Lower lobe of right lung (tissue), 2 donors: ENCODE measurements at regions not wholly inside any gene's neighbourhood (a gene's known extent, or its start where the extent isn't known, plus 50 kb on each side); places are given as distances from the start of the nearest gene placed in this dataset.
A peak's percentile ranks its signal among the peaks of the same experiment; 100 is the strongest.

Experiments
- ATAC-seq, 2 donors: fragments of 200-7000 bp; cut with Tn5 transposase; one replicate each; pipeline ENCODE4 v1.9.1; 2020 to 2022; ENCODE audit warnings: mild to moderate bottlenecking in 2 of 2, moderate library complexity in 2 of 2
- DNase-seq: peaks from one replicate; pipeline ENCODE4 v3.0.0-alpha.2; 2020
- H3K27ac ChIP-seq: fragments of 200-600 bp; one replicate; pipeline ENCODE4 v1.8.0; 2022
- H3K27me3 ChIP-seq: fragments of 200-600 bp; one replicate; pipeline ENCODE4 v1.8.0; 2022; ENCODE audit warnings: low read depth
- H3K36me3 ChIP-seq: fragments of 200-600 bp; one replicate; pipeline ENCODE4 v1.8.0; 2022; ENCODE audit warnings: mild to moderate bottlenecking
- H3K4me1 ChIP-seq: fragments of 200-600 bp; one replicate; pipeline ENCODE4 v1.8.0; 2022
- H3K4me3 ChIP-seq: fragments of 200-600 bp; one replicate; pipeline ENCODE4 v1.8.0; 2022; ENCODE audit warnings: mild to moderate bottlenecking
- H3K9me3 ChIP-seq: fragments of 200-600 bp; one replicate; pipeline ENCODE4 v1.8.0; 2022
- intact Hi-C: fragments of 100-400 bp; cut with DNase I; formaldehyde crosslinking; loops from one replicate; pipeline ENCODE4 v1.11.0; 2022
- TF ChIP-seq, protein P1 (sequence below): fragments of 200-600 bp; IDR thresholded peaks from one replicate; pipeline ENCODE4 v1.8.0; 2022; ENCODE audit warnings: antibody characterized with exemption, mild to moderate bottlenecking
- donor health status: DM: no; HTN: yes; CAD: no; lungs with severe emphysema.

DNA sequence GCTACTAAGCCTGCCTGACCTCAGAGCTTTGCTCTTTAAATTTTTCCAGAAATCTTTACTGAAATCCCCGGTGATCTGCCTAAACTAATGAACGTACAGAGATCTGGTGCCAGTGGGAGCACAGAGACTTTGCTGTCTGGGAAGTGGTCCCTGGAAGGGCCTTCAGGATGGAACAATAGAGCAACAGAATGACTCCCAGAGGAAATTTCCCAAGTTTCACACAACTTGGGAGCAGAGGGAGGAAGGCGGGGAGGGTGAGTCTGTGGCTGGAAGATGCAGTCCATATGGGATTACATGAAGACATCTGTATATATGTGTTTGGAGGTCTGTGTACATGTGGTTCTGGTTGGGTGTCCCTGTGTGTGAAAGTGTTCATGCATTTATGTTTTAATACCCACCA lies 638.3 kb downstream of the CCDC171 start:
- no peaks in the 10 kb centered on the region for H3K9me3 ChIP-seq
- TF ChIP-seq, protein P1, sequence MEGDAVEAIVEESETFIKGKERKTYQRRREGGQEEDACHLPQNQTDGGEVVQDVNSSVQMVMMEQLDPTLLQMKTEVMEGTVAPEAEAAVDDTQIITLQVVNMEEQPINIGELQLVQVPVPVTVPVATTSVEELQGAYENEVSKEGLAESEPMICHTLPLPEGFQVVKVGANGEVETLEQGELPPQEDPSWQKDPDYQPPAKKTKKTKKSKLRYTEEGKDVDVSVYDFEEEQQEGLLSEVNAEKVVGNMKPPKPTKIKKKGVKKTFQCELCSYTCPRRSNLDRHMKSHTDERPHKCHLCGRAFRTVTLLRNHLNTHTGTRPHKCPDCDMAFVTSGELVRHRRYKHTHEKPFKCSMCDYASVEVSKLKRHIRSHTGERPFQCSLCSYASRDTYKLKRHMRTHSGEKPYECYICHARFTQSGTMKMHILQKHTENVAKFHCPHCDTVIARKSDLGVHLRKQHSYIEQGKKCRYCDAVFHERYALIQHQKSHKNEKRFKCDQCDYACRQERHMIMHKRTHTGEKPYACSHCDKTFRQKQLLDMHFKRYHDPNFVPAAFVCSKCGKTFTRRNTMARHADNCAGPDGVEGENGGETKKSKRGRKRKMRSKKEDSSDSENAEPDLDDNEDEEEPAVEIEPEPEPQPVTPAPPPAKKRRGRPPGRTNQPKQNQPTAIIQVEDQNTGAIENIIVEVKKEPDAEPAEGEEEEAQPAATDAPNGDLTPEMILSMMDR, result no peak
- H3K27ac ChIP-seq, result no peak overlapping the region
- ATAC-seq, result no peak
- no peaks in the 10 kb centered on the region for H3K27me3 ChIP-seq
- no peak for DNase-seq
- peaks cover 6% of the 10 kb centered on the region for H3K4me1 ChIP-seq
- intact Hi-C loops, result no loop called here
- H3K36me3 ChIP-seq, result no peaks in the 10 kb centered on the region
- H3K4me3 ChIP-seq, result no peak overlapping the region

DNA sequence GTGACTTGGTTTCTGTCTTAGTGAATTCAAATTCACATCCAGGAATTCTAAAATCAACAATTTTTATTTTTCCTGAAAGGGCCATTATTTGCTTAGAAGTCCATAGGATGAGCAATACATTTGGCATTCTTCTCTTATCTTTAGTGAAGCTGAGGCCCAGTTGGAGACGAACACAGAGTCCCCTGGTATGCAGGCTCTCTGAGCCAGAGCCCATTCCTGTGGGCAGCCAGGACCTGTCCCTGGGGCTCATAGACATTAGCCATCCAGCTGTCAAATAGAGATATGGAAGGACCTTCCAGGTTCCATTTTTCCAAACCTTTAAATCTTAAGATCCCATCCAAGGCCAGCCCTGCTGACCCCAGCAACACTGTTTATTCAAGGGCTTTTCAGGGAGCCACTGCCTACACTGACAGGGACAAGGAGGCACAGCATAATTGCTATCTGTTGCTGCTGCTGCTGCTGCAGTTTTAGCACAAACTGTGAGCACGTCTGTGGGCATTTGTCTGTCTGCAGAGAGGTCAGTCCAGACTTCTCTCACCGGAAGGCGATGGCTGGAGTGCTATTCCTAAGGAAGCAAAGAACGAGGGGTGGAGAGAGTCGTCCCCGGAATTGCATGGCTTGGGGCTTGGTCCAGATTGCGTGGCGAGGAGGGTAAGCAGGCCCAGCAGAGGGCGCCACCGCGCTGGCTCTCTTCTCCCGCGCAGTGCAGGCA lies 639.0 kb downstream of the CCDC171 start:
- H3K4me3 ChIP-seq, result no peak overlapping the region
- DNase-seq (peak; percentile 79), ATAC-seq (peak; percentile 93 to 95)
- H3K36me3 ChIP-seq, result no peaks in the 10 kb centered on the region
- TF ChIP-seq, protein P1, result peak; percentile 73
- intact Hi-C loops, result no loop called here
- no peaks in the 10 kb centered on the region for H3K9me3 ChIP-seq
- H3K4me1 ChIP-seq, result peaks cover 6% of the 10 kb centered on the region
- no peaks in the 10 kb centered on the region for H3K27me3 ChIP-seq
- H3K27ac ChIP-seq, result no peak overlapping the region

DNA sequence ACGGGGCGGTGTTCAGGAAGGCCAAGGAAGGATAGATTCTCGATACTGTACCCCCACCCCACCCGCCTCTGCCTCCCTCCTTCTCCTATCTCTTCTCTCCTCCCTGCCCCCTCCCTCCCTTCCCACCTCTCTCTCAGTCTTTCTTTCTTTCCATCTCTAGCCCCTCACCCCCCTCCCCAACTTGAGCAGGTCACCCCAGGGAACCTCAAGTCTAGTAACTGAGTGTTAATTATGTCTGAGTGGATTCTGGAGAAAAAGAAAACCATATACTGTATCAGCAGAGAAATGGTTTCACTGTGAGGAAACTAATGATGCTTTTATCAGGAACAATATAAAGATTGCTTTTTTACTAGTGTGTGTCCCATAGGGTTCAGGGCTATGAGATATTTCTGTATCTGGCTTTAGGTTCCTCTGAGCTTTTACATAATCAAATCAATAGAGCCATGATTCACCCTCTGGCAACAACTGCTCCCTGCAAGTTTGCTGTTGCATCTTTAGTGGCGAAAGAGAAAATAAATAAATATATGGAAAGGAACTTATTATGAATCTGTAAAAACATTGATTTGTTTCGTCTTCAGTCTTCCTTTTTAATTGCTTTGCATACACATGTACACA lies 639.7 kb downstream of the CCDC171 start:
- peaks cover 6% of the 10 kb centered on the region for H3K4me1 ChIP-seq
- DNase-seq (no peak), ATAC-seq (no peak)
- no peaks in the 10 kb centered on the region for H3K27me3 ChIP-seq
- TF ChIP-seq, protein P1, result no peak
- no peaks in the 10 kb centered on the region for H3K36me3 ChIP-seq
- intact Hi-C loops, result no loop called here
- no peaks in the 10 kb centered on the region for H3K9me3 ChIP-seq
- H3K4me3 ChIP-seq, result no peak overlapping the region
- H3K27ac ChIP-seq, result no peak overlapping the region

DNA sequence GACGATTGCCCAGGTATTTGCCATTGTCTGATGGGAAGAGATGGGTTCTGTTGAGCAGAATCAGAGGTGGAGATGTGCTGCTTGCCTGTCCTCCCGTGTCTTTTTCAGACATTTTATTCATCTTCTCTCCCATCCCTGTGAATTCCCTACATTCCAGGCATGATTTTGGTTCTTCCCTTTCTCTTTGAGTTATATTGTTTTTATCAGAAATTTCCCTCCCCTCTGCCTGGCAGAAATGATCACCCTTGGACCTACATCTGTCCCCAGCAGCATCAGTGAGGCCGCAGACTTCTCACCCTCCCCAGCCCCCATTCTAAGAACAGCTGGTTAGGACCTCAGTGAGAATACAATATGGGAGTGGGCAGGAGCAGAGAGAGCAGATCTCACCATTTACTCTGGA lies 640.2 kb downstream of the CCDC171 start:
- H3K9me3 ChIP-seq, result no peaks in the 10 kb centered on the region
- H3K4me3 ChIP-seq, result no peak overlapping the region
- no peak overlapping the region for H3K27ac ChIP-seq
- no peaks in the 10 kb centered on the region for H3K27me3 ChIP-seq
- intact Hi-C loops, result no loop called here
- no peak for DNase-seq
- TF ChIP-seq, protein P1, result no peak
- H3K4me1 ChIP-seq, result peaks cover 6% of the 10 kb centered on the region
- H3K36me3 ChIP-seq, result no peaks in the 10 kb centered on the region
- ATAC-seq, result no peak

DNA sequence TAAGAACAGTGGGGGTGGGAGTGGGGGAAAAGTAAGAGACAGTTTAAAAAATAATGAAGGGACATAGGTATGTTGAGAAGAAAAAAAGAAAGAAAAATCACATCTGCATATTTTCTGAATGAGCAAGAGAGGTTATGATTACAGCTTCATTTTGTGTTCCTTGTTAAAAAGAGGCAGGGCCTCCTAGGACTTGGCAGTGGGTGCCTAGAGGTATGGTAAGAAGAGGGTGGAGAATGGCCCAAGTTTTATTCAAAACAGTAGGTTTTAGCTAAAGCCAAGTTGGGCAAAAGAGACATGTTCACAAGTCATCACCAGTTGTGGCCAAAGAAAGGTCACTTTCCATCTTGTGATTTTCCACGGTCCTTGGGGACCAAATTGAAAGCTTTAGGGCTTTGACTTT lies 643.4 kb downstream of the CCDC171 start:
- Histone ChIP-seq H3K27me3 (no peaks in the 10 kb centered on the region), H3K4me1 (peaks cover 6% of the 10 kb centered on the region), H3K9me3 (no peaks in the 10 kb centered on the region), H3K4me3 (no peak overlapping the region), H3K36me3 (no peaks in the 10 kb centered on the region), H3K27ac (no peak overlapping the region)
- ATAC-seq (no peak), DNase-seq (no peak)
- TF ChIP-seq, protein P1, result no peak
- intact Hi-C loops, result no loop called here
